ENCODE measurements at regions not wholly inside any gene's neighbourhood (a gene's known extent, or its start where the extent isn't known, plus 50 kb on each side); places are given as distances from the start of the nearest gene placed in this dataset.

GRCh38 chr15:98057453-98057852 lies 97.0 kb downstream of the ARRDC4 start:
- Histone ChIP-seq H3K4me3 (replicated peaks in 1 of 3; ENCODE audit: insufficient read depth in 1 of 3, low read depth in 1 of 3, low read length in 3 of 3) (no peak overlapping the region), H3K4me1 (ENCODE audit: control insufficient read depth, extremely low read depth, insufficient read depth, low read length) (no peaks in the 10 kb centered on the region), H3K36me3 (ENCODE audit: control insufficient read depth in 2 of 2, extremely low read depth in 1 of 2, insufficient read depth in 2 of 2, low read length in 2 of 2) (no peaks in the 10 kb centered on the region), H2AFZ (ENCODE audit: low read depth, low read length) (no peak overlapping the region), H3K9ac (replicated peaks; ENCODE audit: extremely low read depth, insufficient read depth, low read length) (no peak overlapping the region), H3K27me3 (ENCODE audit: control insufficient read depth in 2 of 2, insufficient read depth in 2 of 2, low read length in 2 of 2) (no peaks in the 10 kb centered on the region), H4K20me1 (replicated peaks; ENCODE audit: control insufficient read depth, extremely low read depth, insufficient read depth, low read length) (no peaks in the 10 kb centered on the region), H3K9me1 (replicated peaks; ENCODE audit: control insufficient read depth, extremely low read depth, insufficient read depth, low read length) (no peaks in the 10 kb centered on the region), H3K4me2 (ENCODE audit: insufficient read depth, low read length) (no peak overlapping the region), H3K9me3 (replicated peaks; ENCODE audit: control insufficient read depth, insufficient read depth, low read length) (no peaks in the 10 kb centered on the region), H3K27ac (ENCODE audit: insufficient read depth, low read depth, low read length) (no peak overlapping the region), H3K79me2 (ENCODE audit: control insufficient read depth, insufficient read depth, low read length) (no peaks in the 10 kb centered on the region)
- dilution Hi-C loops (cut with MboI; ENCODE audit: extremely low pct_ligation_motif_present, low sequenced_read_pairs) (no loop called here), intact Hi-C loops (cut with micrococcal nuclease) (no loop called here)
- no TSS peak for BruUV-seq (replicated peaks)
- ChIA-PET CTCF (no interaction called here), POLR2A (no interaction called here)
- no peak for TF ChIP-seq GATA2 (IDR thresholded peaks at IDR 0.05; ENCODE audit: insufficient read depth, insufficient read length, low read depth, low read length)
- no peak for TF ChIP-seq EZH2 (IDR thresholded peaks at IDR 0.05; ENCODE audit: borderline replicate concordance, low read depth, low read length, severe bottlenecking)
- no peak for TF ChIP-seq MYC (IDR thresholded peaks at IDR 0.05; ENCODE audit: low read depth, low read length)
- no peak for TF ChIP-seq FOS (IDR thresholded peaks at IDR 0.05; ENCODE audit: borderline replicate concordance, insufficient read depth, low read length)
- TF ChIP-seq, protein P1, sequence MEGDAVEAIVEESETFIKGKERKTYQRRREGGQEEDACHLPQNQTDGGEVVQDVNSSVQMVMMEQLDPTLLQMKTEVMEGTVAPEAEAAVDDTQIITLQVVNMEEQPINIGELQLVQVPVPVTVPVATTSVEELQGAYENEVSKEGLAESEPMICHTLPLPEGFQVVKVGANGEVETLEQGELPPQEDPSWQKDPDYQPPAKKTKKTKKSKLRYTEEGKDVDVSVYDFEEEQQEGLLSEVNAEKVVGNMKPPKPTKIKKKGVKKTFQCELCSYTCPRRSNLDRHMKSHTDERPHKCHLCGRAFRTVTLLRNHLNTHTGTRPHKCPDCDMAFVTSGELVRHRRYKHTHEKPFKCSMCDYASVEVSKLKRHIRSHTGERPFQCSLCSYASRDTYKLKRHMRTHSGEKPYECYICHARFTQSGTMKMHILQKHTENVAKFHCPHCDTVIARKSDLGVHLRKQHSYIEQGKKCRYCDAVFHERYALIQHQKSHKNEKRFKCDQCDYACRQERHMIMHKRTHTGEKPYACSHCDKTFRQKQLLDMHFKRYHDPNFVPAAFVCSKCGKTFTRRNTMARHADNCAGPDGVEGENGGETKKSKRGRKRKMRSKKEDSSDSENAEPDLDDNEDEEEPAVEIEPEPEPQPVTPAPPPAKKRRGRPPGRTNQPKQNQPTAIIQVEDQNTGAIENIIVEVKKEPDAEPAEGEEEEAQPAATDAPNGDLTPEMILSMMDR (IDR thresholded peaks at IDR 0.05; ENCODE audit: extremely low read depth in 1 of 2, insufficient read depth in 1 of 2, low read depth in 1 of 2, low read length in 2 of 2) = no peak
- no peak for TF ChIP-seq POLR2A (IDR thresholded peaks at IDR 0.05; ENCODE audit: low read depth, low read length)
- TF ChIP-seq POLR2AphosphoS5 (IDR thresholded peaks at IDR 0.05; ENCODE audit: insufficient read depth, low read depth, low read length) = no peak
- FAIRE-seq (no peak), DNase-seq (ENCODE audit: low read depth, low spot score) (no peak)

GRCh38 chr15:98062869-98063268 lies 102.4 kb downstream of the ARRDC4 start:
- Histone ChIP-seq H2AFZ (ENCODE audit: low read depth, low read length) (no peak overlapping the region), H3K27ac (ENCODE audit: insufficient read depth, low read depth, low read length) (no peak overlapping the region), H3K79me2 (ENCODE audit: control insufficient read depth, insufficient read depth, low read length) (no peaks in the 10 kb centered on the region), H3K36me3 (ENCODE audit: control insufficient read depth in 2 of 2, extremely low read depth in 1 of 2, insufficient read depth in 2 of 2, low read length in 2 of 2) (no peaks in the 10 kb centered on the region), H3K27me3 (ENCODE audit: control insufficient read depth in 2 of 2, insufficient read depth in 2 of 2, low read length in 2 of 2) (no peaks in the 10 kb centered on the region), H3K4me1 (ENCODE audit: control insufficient read depth, extremely low read depth, insufficient read depth, low read length) (no peaks in the 10 kb centered on the region), H3K9me1 (replicated peaks; ENCODE audit: control insufficient read depth, extremely low read depth, insufficient read depth, low read length) (no peaks in the 10 kb centered on the region), H3K9ac (replicated peaks; ENCODE audit: extremely low read depth, insufficient read depth, low read length) (no peak overlapping the region), H3K9me3 (replicated peaks; ENCODE audit: control insufficient read depth, insufficient read depth, low read length) (no peaks in the 10 kb centered on the region), H3K4me3 (replicated peaks in 1 of 3; ENCODE audit: insufficient read depth in 1 of 3, low read depth in 1 of 3, low read length in 3 of 3) (no peak overlapping the region), H3K4me2 (ENCODE audit: insufficient read depth, low read length) (no peak overlapping the region), H4K20me1 (replicated peaks; ENCODE audit: control insufficient read depth, extremely low read depth, insufficient read depth, low read length) (no peaks in the 10 kb centered on the region)
- no peak for TF ChIP-seq FOS (IDR thresholded peaks at IDR 0.05; ENCODE audit: borderline replicate concordance, insufficient read depth, low read length)
- no peak for TF ChIP-seq EZH2 (IDR thresholded peaks at IDR 0.05; ENCODE audit: borderline replicate concordance, low read depth, low read length, severe bottlenecking)
- no peak for TF ChIP-seq MYC (IDR thresholded peaks at IDR 0.05; ENCODE audit: low read depth, low read length)
- TF ChIP-seq, protein P1 (IDR thresholded peaks at IDR 0.05; ENCODE audit: extremely low read depth in 1 of 2, insufficient read depth in 1 of 2, low read depth in 1 of 2, low read length in 2 of 2) = no peak
- no peak for TF ChIP-seq GATA2 (IDR thresholded peaks at IDR 0.05; ENCODE audit: insufficient read depth, insufficient read length, low read depth, low read length)
- TF ChIP-seq POLR2A (IDR thresholded peaks at IDR 0.05; ENCODE audit: low read depth, low read length) = no peak
- no peak for TF ChIP-seq JUN (IDR thresholded peaks at IDR 0.05; ENCODE audit: borderline replicate concordance, insufficient read depth, insufficient read length, low read depth)
- TF ChIP-seq POLR2AphosphoS5 (IDR thresholded peaks at IDR 0.05; ENCODE audit: insufficient read depth, low read depth, low read length) = no peak
- TF ChIP-seq, protein P2, sequence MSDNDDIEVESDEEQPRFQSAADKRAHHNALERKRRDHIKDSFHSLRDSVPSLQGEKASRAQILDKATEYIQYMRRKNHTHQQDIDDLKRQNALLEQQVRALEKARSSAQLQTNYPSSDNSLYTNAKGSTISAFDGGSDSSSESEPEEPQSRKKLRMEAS (IDR thresholded peaks at IDR 0.05; ENCODE audit: insufficient read depth, insufficient read length) = no peak
- ChIA-PET POLR2A (no interaction called here), CTCF (no interaction called here)
- dilution Hi-C loops (cut with MboI; ENCODE audit: extremely low pct_ligation_motif_present, low sequenced_read_pairs) (no loop called here), intact Hi-C loops (cut with micrococcal nuclease) (loop anchor here (10.0 kb wide), 1 partner anchor 62 kb away; no protein-coding TSS in a partner anchor)
- FAIRE-seq = no peak
- no TSS peak for BruUV-seq (replicated peaks)
- no peak for DNase-seq (ENCODE audit: low read depth, low spot score)
